NB4 (cell line): ENCODE measurements at regions not wholly inside any gene's neighbourhood (a gene's known extent, or its start where the extent isn't known, plus 50 kb on each side); places are given as distances from the start of the nearest gene placed in this dataset.
"Not testable (repeated sequence)": the region's sequence is repeated elsewhere in the genome, so short reads cannot be mapped to it uniquely, and the experiment has no call there.

Experiments used
- CTCF ChIP-seq: IDR thresholded peaks from one replicate; pipeline ENCODE4 v1.5.1; 2012; ENCODE audit warnings: low read depth, low read length
- MYC ChIP-seq: IDR thresholded peaks from 2 replicates; pipeline ENCODE4 v1.6.1; 2011; ENCODE audit warnings: low read depth, low read length
- POLR2A ChIP-seq: IDR thresholded peaks from 2 replicates; pipeline ENCODE4 v1.6.1; 2011; ENCODE audit warnings: mild to moderate bottlenecking; ENCODE audit not compliant: insufficient read length; ENCODE audit errors: extremely low read depth

- TF ChIP-seq CTCF, MYC, POLR2A: not testable (repeated sequence)
Measured at GRCh38 chr21:6040095-6040494, 4481.3 kb upstream of the TPTE start.
